ENCODE measurements at regions not wholly inside any gene's neighbourhood (a gene's known extent, or its start where the extent isn't known, plus 50 kb on each side); places are given as distances from the start of the nearest gene placed in this dataset.

- H3K27me3 Mint-ChIP-seq: no peaks in the 10 kb centered on the region
- H3K4me1 Mint-ChIP-seq (ENCODE audit: unreplicated experiment): peaks cover 24% of the 10 kb centered on the region
- TF ChIP-seq CTCF (conservative IDR thresholded peaks at IDR 0.05): no peak
- H3K27ac Mint-ChIP-seq: no peak overlapping the region
- H3K9me3 Mint-ChIP-seq: peaks cover 4% of the 10 kb centered on the region
- DNase-seq (ENCODE audit: extremely low spot score, unreplicated experiment): no peak
- no peak overlapping the region for H3K4me3 Mint-ChIP-seq
- H3K36me3 Mint-ChIP-seq: no peaks in the 10 kb centered on the region
These were observed 218.4 kb downstream of the BCAS1 start for GRCh38 chr20:53852014-53852413.

- Mint-ChIP-seq H3K4me3 (no peak overlapping the region), H3K27me3 (no peaks in the 10 kb centered on the region), H3K9me3 (no peaks in the 10 kb centered on the region), H3K27ac (no peak overlapping the region), H3K4me1 (ENCODE audit: unreplicated experiment) (peaks cover 14% of the 10 kb centered on the region), H3K36me3 (no peaks in the 10 kb centered on the region)
- DNase-seq (ENCODE audit: extremely low spot score, unreplicated experiment): no peak
- no peak for TF ChIP-seq CTCF (conservative IDR thresholded peaks at IDR 0.05)
These were observed 220.1 kb downstream of the BCAS1 start for GRCh38 chr20:53850319-53850718.

GRCh38 chr20:53849471-53850059, 220.8 kb downstream of the BCAS1 start:
- no peaks in the 10 kb centered on the region for H3K9me3 Mint-ChIP-seq
- no peak for TF ChIP-seq CTCF (conservative IDR thresholded peaks at IDR 0.05)
- no peak overlapping the region for H3K4me3 Mint-ChIP-seq
- peaks cover 14% of the 10 kb centered on the region for H3K4me1 Mint-ChIP-seq (ENCODE audit: unreplicated experiment)
- no peaks in the 10 kb centered on the region for H3K27me3 Mint-ChIP-seq
- H3K27ac Mint-ChIP-seq: no peak overlapping the region
- no peak for DNase-seq (ENCODE audit: extremely low spot score, unreplicated experiment)
- H3K36me3 Mint-ChIP-seq: no peaks in the 10 kb centered on the region

DNA sequence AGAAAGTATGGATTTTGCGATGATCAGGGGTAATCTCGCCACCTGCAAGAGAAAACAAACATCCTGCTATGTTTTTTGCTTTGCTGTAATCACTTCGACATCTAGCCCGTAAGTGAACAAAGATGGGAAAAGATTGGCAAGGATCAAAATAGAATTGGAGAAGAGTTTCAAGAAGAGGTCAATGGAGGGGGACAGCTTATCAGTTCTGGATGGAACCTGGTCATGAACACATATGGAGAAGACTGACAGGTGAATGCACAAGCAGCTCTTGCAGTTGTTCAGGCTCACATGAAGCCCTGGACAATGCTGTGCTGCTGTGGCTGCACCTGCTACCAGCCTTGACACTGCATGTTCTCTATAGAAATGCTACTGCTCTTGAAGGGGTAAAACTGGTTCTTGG, 222.1 kb downstream of the BCAS1 start:
- Mint-ChIP-seq H3K9me3 (no peaks in the 10 kb centered on the region), H3K4me3 (no peak overlapping the region)
- TF ChIP-seq CTCF (conservative IDR thresholded peaks at IDR 0.05): no peak

GRCh38 chr20:53847837-53848170, 222.6 kb downstream of the BCAS1 start:
- H3K27ac Mint-ChIP-seq: no peak overlapping the region
- H3K4me3 Mint-ChIP-seq: no peak overlapping the region
- no peaks in the 10 kb centered on the region for H3K36me3 Mint-ChIP-seq
- no peaks in the 10 kb centered on the region for H3K27me3 Mint-ChIP-seq
- peaks cover 14% of the 10 kb centered on the region for H3K4me1 Mint-ChIP-seq (ENCODE audit: unreplicated experiment)
- TF ChIP-seq CTCF (conservative IDR thresholded peaks at IDR 0.05): no peak
- DNase-seq (ENCODE audit: extremely low spot score, unreplicated experiment): no peak
- no peaks in the 10 kb centered on the region for H3K9me3 Mint-ChIP-seq

More for the DNA sequence above, 222.1 kb downstream of the BCAS1 start:
- H3K36me3 Mint-ChIP-seq: no peaks in the 10 kb centered on the region
- DNase-seq (ENCODE audit: extremely low spot score, unreplicated experiment): no peak
- no peaks in the 10 kb centered on the region for H3K27me3 Mint-ChIP-seq
- no peak overlapping the region for H3K27ac Mint-ChIP-seq
- H3K4me1 Mint-ChIP-seq (ENCODE audit: unreplicated experiment): peaks cover 14% of the 10 kb centered on the region
